Coronary artery (tissue), 2 donors: ENCODE measurements at regions not wholly inside any gene's neighbourhood (a gene's known extent, or its start where the extent isn't known, plus 50 kb on each side); places are given as distances from the start of the nearest gene placed in this dataset.
"Not testable (repeated sequence)": the region's sequence is repeated elsewhere in the genome, so short reads cannot be mapped to it uniquely, and the experiment has no call there.

Experiments
- DNase-seq: peaks from one replicate; pipeline ENCODE4 v3.0.0-alpha.2; 2017; ENCODE audit warnings: low spot score
- H3K27ac ChIP-seq, 2 donors: fragments of 200-600 bp; sonication (generic); one replicate each; pipeline ENCODE4 v1.5.1; 2016 to 2019
- H3K4me3 ChIP-seq: fragments of 200-600 bp; sonication (generic); 2 replicates; pipeline ENCODE4 v1.5.1; 2016; ENCODE audit warnings: mild to moderate bottlenecking, moderate library complexity
- TF ChIP-seq, protein P1 (sequence below): fragments of 200-600 bp; sonication (generic); IDR thresholded peaks from one replicate; pipeline ENCODE4 v1.5.1; 2019; ENCODE audit warnings: antibody characterized with exemption

DNA sequence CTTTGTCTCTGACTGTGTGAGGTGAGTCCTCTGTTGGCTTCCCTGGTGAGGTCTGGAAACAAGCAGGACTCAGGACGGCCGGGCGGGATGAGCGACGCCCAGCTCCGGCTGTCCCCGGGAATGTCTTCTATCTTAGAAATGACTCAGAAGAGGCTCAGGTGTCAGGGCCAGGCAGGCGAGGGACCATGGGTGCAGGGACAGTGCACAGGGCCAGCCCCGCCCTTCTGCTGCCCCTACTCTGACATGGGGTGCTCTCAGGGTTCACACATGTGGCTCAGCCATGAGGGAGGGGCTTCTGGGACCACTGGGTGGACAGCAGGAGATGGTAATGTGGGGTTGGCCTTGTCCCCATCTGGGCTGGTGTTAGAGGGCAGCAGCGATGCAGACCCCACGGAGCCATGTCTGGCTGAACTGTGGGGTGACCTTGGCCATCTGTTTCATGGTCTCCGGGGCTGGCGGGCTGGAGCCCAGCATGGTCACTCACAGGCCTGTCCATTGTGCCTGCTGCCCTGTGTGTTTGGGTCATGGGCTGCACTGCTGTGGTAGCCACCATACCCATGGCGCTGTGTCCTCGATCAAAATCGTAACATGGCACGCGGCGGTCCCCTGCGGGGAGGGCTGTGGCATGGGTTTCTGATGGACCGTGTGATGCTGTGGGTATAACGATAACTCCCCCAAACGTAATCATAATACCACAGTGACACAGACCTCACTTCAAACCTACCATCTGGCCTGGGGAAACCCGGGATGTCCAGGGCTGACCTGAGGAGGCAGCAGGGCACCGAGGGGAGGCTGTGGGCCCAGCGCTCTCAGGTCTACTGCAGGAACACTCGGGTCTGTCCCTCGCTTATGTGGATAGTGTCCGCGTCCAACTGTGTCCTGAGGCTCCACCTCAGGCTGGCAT, 368.8 kb downstream of the TMEM121 start:
- TF ChIP-seq, protein P1, sequence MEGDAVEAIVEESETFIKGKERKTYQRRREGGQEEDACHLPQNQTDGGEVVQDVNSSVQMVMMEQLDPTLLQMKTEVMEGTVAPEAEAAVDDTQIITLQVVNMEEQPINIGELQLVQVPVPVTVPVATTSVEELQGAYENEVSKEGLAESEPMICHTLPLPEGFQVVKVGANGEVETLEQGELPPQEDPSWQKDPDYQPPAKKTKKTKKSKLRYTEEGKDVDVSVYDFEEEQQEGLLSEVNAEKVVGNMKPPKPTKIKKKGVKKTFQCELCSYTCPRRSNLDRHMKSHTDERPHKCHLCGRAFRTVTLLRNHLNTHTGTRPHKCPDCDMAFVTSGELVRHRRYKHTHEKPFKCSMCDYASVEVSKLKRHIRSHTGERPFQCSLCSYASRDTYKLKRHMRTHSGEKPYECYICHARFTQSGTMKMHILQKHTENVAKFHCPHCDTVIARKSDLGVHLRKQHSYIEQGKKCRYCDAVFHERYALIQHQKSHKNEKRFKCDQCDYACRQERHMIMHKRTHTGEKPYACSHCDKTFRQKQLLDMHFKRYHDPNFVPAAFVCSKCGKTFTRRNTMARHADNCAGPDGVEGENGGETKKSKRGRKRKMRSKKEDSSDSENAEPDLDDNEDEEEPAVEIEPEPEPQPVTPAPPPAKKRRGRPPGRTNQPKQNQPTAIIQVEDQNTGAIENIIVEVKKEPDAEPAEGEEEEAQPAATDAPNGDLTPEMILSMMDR: no peak

DNA sequence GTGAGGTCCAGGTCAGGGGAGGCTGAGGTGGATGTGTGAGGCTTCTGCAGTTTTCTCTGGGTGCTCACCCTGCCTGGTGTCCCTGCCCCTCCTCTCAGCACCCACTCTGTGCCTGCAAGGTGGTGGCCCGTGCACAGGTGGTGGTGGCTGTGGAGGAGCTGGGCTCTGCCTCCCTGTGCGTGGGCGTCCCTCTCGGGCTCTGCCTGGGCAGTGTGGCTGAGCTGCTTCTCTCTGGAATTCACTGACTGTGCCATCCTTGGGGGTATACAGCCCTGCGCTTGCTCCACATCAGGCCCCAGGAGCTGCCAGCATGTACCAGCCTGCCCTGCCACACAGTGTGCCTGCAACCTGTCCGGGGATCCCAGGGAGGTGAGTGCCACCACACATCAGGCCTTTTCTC, 369.8 kb downstream of the TMEM121 start:
- not testable (repeated sequence) for H3K4me3 ChIP-seq, DNase-seq, H3K27ac ChIP-seq

More for the DNA sequence above, 368.8 kb downstream of the TMEM121 start:
- Histone ChIP-seq H3K27ac (no peak overlapping the region), H3K4me3 (no peak overlapping the region)
- no peak for DNase-seq

DNA sequence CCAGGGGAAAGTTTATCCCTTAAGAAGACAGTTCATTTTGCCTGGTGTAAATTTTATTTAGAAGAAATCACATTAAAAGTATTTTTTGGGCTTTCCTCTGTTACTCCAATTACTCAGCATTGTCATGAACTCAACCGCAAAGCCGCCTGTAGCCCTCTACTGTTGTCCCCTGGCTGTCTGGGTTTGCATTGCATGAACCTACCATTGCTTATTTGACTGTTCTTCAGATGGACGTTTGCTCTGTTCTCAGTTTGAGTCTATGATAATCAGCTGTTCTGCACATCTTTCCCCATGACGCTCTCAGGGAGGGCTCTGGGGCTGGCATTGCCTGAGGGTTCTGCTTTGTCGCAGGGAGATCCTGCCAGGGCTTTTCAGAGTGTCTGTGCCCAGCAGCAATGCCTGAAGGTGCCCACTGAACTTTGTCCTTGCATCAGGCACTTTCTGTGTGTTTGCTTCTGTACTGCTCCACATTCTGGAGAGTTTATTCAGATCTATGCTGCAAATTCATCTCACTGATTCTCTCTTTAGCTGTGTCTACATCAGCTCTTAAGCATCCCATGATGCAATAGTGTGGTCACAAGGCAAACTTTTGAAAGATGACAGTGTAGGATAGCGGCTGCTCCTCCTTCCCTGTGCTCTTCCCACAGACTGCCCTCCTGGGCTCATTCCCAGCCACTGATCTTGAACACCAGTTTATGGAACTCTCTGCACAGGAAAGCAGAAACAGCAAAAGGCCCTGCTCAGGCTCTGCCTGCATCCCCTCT, 370.8 kb downstream of the TMEM121 start:
- not testable (repeated sequence) for H3K4me3 ChIP-seq, DNase-seq

DNA sequence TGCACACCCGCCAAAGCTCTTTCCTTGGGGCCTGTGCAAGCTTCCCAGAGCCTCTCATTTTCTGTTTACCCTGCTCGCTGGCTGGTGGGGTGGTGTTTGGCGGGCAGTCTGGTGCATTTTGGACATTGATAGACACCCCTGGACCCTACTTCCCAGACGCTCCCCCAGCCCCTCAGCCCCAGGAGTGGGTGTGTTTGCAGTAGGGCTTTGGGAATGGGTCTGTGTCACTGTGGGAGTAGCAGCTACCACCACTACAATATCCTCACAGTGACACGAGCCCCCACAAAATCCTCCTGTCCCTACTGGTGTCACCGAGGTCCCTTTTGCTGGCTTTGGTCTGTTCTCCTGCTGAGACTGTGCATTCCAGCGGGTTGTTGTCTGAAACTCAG, 371.3 kb downstream of the TMEM121 start:
- no peak for DNase-seq
- TF ChIP-seq, protein P1: no peak
- H3K27ac ChIP-seq: no peak overlapping the region
- H3K4me3 ChIP-seq: no peak overlapping the region

More for the DNA sequence above, 370.8 kb downstream of the TMEM121 start:
- H3K27ac ChIP-seq: not testable (repeated sequence)

DNA sequence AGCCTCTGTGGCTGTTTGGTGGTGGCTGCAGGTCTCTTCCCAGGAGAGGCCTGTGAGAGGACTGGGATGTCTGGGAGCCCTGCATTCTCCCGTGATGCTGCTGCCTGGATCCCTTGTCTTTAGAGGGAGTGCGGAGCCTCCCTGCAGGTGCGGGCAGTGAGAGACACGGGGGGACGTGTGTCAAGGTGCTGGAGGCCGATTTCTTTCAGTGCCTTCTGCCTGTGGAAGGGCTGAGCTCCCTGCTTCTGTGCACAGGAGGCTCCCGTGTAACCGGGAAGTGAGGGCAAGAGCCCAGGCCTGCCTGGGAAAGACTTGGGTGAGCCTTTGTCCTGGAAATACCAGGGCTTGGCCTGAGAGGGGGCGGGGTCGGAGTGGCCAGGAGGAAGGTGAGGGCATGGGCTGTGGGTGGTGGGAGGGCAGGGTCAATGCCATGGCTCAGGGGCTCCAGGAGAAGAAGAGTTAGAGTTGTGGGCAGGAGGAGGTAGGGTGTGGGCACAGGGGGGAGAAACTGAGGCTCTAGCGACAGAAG, 372.2 kb downstream of the TMEM121 start:
- no peak overlapping the region for H3K27ac ChIP-seq
- no peak for DNase-seq

DNA sequence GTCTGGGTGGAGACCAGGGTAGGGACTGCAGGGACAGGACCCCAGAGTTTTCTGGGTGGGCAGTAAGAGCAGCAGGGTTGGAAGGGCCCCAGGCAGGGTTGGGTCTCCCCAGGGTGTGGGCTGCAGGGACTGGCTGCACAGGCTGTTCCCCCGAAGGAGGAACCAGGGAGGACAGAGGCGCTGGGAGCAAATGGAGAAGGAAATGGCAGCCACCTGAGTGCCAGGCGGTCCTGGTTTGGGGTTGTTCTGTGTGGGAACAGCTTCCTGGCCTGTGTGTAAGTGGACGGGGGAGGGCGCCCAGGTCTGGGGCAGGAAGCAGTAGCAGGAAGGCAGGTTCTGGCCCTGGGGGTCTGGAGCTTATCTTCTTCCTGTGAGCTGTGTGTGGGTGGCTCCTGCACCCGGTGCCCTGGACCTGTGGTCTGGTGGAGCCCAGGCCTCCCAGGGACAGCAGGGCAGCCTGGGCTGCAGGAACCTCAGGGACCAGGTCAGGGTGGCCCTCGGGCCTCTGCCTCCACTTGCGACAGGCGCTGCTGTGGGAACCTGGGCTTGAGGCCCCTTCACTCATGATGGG, 372.8 kb downstream of the TMEM121 start:
- no peak for DNase-seq
- no peak overlapping the region for H3K4me3 ChIP-seq
- H3K27ac ChIP-seq: no peak overlapping the region
- TF ChIP-seq, protein P1: no peak

More for the DNA sequence above, 372.2 kb downstream of the TMEM121 start:
- TF ChIP-seq, protein P1: no peak
- no peak overlapping the region for H3K4me3 ChIP-seq

DNA sequence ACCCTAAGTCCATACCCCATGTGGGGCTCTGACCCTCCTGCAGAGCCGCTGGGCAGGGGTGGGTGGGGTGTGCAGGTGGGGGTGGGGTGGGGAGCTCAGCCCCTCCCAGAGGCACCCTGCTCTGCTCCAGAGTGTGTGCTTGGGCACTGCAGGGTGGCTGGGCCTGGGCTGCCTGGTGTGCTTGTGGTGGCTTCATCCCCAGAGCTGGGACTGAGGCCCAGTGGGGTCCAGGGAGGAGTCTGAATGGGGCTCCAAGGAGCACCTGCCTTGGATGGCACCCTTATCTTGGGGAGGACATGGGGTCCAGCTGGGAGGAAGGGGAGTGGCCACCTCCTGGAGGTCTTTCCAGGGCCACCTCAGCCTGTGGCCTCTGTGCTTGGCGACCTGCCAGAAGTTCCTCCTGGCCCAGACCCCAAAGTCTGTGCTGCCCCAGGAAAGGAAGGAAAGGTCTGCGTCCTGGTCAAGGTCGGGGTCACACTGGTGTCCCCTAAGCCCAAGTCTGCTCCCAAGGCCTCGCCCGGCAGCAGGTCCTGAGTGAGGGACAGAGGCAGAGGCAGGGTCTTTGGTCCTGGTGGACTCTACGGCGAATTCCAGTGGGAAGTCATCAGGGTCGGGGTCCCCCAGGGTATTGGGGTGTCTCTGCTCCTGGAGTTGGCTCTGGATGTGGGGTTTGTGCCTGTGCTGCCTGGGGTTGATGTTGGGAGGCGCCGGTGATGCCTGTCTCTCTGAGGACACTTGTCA, 373.4 kb downstream of the TMEM121 start:
- H3K4me3 ChIP-seq: no peak overlapping the region
- TF ChIP-seq, protein P1: no peak
- no peak for DNase-seq

More for the DNA sequence above, 373.4 kb downstream of the TMEM121 start:
- no peak overlapping the region for H3K27ac ChIP-seq
